ENCODE measurements at regions not wholly inside any gene's neighbourhood (a gene's known extent, or its start where the extent isn't known, plus 50 kb on each side); places are given as distances from the start of the nearest gene placed in this dataset.

DNA sequence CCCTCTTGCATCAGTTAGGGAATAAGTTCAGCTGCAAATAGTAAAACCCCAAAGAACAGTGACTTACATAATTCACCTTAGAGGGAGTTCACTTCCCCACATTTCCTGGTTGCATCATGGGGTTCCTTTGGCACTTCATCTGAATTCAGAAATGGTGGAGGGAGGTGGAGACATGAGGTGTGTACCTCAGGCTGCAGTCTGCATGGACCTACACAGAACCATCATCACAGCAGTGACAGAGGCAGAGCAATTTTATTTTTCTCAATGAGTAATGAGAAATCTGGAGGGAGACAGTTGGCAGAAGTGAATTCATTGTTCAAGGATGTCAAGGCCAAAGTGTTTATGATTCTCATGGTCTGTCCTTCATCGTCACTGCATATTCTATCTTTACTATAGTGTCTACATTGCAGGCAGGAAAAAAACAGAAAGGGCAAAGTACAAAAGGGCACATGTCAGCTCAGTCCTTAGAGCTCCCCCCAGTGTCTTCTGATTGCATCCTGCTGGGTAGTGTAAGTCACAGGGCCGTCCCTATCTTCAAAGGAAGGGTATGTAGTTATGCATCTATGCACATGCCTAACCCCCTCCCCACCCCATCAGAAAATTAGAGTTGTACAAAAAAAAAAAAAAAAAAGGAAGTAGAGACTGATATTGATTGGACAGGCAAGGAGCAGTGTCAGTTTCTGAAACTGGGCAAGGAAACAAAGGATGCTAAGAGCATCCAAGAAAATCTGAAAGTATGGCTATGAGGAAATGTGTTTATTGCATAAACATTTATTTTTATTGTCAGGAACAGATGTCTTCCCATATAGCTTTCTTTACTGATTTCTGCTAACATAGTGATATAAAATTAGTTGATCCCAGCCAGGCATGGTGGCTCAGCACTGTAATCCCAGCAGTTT lies 132.7 kb upstream of the APC start:
- peak; percentile 60 for TF ChIP-seq CTCF (conservative IDR thresholded peaks at IDR 0.05)
- H3K27ac ChIP-seq: no peak overlapping the region

- no peak overlapping the region for H3K27ac ChIP-seq
- TF ChIP-seq CTCF (conservative IDR thresholded peaks at IDR 0.05): no peak
These were observed 128.7 kb upstream of the APC start for GRCh38 chr5:112608975-112609374.

GRCh38 chr5:112612663-112613062 lies 125.0 kb upstream of the APC start:
- no peak overlapping the region for H3K27ac ChIP-seq
- TF ChIP-seq CTCF (conservative IDR thresholded peaks at IDR 0.05): no peak

DNA sequence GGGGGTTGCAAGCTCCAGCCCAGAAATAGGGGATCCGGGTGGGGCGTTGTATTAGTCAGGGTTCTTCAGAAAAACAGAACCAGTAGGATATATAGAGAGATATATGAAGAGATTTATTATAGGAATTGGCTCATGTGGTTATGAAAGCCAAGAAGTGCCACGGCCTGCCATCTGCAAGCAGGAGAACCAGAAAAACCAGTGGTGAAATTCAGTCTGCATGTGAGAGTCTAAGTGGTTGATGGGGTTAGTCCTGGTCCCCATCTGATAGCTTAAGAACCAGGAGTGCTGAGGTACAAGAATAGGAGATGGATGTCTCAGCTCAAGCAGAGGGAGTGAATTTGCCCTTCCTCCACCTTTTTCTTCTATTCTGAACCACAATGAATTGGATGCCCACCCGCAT lies 123.4 kb upstream of the APC start:
- no peak for TF ChIP-seq CTCF (conservative IDR thresholded peaks at IDR 0.05)
- H3K27ac ChIP-seq: no peak overlapping the region

GRCh38 chr5:112614986-112615385 lies 122.7 kb upstream of the APC start:
- H3K27ac ChIP-seq: no peak overlapping the region
- no peak for TF ChIP-seq CTCF (conservative IDR thresholded peaks at IDR 0.05)

- no peak overlapping the region for H3K27ac ChIP-seq
These were observed 120.7 kb upstream of the APC start for GRCh38 chr5:112616812-112617547.

More at GRCh38 chr5:112616812-112617547, 120.7 kb upstream of the APC start:
- TF ChIP-seq CTCF (conservative IDR thresholded peaks at IDR 0.05): no peak
